Mesendoderm (in vitro differentiated cells): ENCODE measurements at regions not wholly inside any gene's neighbourhood (a gene's known extent, or its start where the extent isn't known, plus 50 kb on each side); places are given as distances from the start of the nearest gene placed in this dataset.
"Not testable (repeated sequence)": the region's sequence is repeated elsewhere in the genome, so short reads cannot be mapped to it uniquely, and the experiment has no call there.

Experiments used
- DNase-seq: peaks from one replicate; pipeline ENCODE4 v3.0.0; 2013
- H2AK5ac ChIP-seq: 2 replicates; pipeline ENCODE4 v1.6.1; 2013; ENCODE audit warnings: low read length, inconsistent platforms
- H2BK120ac ChIP-seq: 2 replicates; pipeline ENCODE4 v1.6.1; 2013; ENCODE audit warnings: low read depth, mild to moderate bottlenecking, low read length, moderate library complexity, mixed read lengths
- H2BK15ac ChIP-seq: replicated peaks from 2 replicates; pipeline ENCODE4 v1.6.1; 2013; ENCODE audit warnings: low read depth, mild to moderate bottlenecking, moderate library complexity
- H2BK5ac ChIP-seq: 2 replicates; pipeline ENCODE4 v1.6.1; 2013; ENCODE audit warnings: low read length, inconsistent platforms
- H3K18ac ChIP-seq: 2 replicates; pipeline ENCODE4 v1.6.1; 2013; ENCODE audit warnings: mild to moderate bottlenecking, low read length, mixed read lengths
- H3K23ac ChIP-seq: one replicate; pipeline ENCODE4 v1.6.1; 2013; ENCODE audit warnings: low read length
- H3K27ac ChIP-seq: 2 replicates; pipeline ENCODE4 v1.5.1; 2013; ENCODE audit warnings: low read depth, mild to moderate bottlenecking, inconsistent platforms, low read length, moderate library complexity
- H3K27me3 ChIP-seq: 2 replicates; pipeline ENCODE4 v1.6.1; 2013; ENCODE audit warnings: low read length, control low read depth, mild to moderate bottlenecking, inconsistent platforms; ENCODE audit not compliant: insufficient read depth, poor library complexity
- H3K36me3 ChIP-seq: 2 replicates; pipeline ENCODE4 v1.6.1; 2013; ENCODE audit warnings: low read length, inconsistent platforms; ENCODE audit not compliant: control insufficient read depth, insufficient read depth
- H3K4ac ChIP-seq: one replicate; pipeline ENCODE4 v1.6.1; 2013; ENCODE audit warnings: low read depth, mild to moderate bottlenecking, low read length, moderate library complexity
- H3K4me1 ChIP-seq: 2 replicates; pipeline ENCODE4 v1.6.1; 2013; ENCODE audit warnings: low read depth, low read length, inconsistent platforms; ENCODE audit not compliant: control insufficient read depth
- H3K4me2 ChIP-seq: 2 replicates; pipeline ENCODE4 v1.6.1; 2013; ENCODE audit warnings: low read length
- H3K4me3 ChIP-seq: 2 replicates; pipeline ENCODE4 v1.5.1; 2013; ENCODE audit warnings: mild to moderate bottlenecking, low read length
- H3K56ac ChIP-seq: one replicate; pipeline ENCODE4 v1.6.1; 2013; ENCODE audit warnings: low read length
- H3K79me1 ChIP-seq: 2 replicates; pipeline ENCODE4 v1.6.1; 2013; ENCODE audit warnings: low read length, inconsistent platforms
- H3K79me2 ChIP-seq: 2 replicates; pipeline ENCODE4 v1.6.1; 2013; ENCODE audit warnings: mild to moderate bottlenecking, low read length; ENCODE audit not compliant: control insufficient read depth, insufficient read depth
- H3K9ac ChIP-seq: 2 replicates; pipeline ENCODE4 v1.6.1; 2013; ENCODE audit warnings: low read length, inconsistent platforms
- H4K5ac ChIP-seq: one replicate; pipeline ENCODE4 v1.6.1; 2013; ENCODE audit warnings: low read length
- H4K8ac ChIP-seq: one replicate; pipeline ENCODE4 v1.6.1; 2013; ENCODE audit warnings: low read depth, mild to moderate bottlenecking, control low read depth, low read length, moderate library complexity
- WGBS: extraction: QIAGEN DNeasy Blood & Tissue Kit; methylation state at CpG from one replicate; pipeline ENCODE4 v1.1.7; 2013; ENCODE audit warnings: low lambda C conversion rate, missing lambda C conversion rate; ENCODE audit not compliant: insufficient coverage; ENCODE audit errors: extremely low coverage; 5-methylcytosine and 5-hydroxymethylcytosine counted together

DNA sequence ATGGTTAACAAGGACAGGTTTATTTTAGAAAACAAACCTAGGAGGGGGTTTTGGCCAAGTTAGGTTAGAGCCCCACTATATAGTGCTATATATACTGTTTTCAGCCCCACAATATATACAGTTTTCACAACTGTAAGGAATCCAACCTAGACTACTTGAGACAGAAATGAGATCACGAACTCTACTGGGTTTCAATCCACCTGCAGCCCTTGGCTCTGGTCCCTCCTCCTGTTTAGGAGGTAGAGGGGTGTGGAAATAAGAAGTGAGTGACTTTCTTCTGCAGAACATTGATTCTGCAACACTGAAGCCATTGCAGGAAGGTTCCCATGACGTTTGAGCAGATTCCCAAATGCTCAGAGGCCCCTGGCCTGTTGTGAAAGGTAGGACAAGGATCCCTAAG, 63.7 kb upstream of the MTLN start:
- not testable (repeated sequence) for H3K36me3 ChIP-seq, H3K18ac ChIP-seq, H3K4me3 ChIP-seq, H4K8ac ChIP-seq, H2BK5ac ChIP-seq, H4K5ac ChIP-seq, H3K79me2 ChIP-seq, H3K56ac ChIP-seq, H3K4me2 ChIP-seq, H3K79me1 ChIP-seq, H3K23ac ChIP-seq, H3K4ac ChIP-seq, DNase-seq, H3K4me1 ChIP-seq, H2BK120ac ChIP-seq, H2AK5ac ChIP-seq, H3K27me3 ChIP-seq, H3K9ac ChIP-seq, H2BK15ac ChIP-seq, H3K27ac ChIP-seq
- no CpG with 5 or more reads among the region's 2 CpGs for WGBS

DNA sequence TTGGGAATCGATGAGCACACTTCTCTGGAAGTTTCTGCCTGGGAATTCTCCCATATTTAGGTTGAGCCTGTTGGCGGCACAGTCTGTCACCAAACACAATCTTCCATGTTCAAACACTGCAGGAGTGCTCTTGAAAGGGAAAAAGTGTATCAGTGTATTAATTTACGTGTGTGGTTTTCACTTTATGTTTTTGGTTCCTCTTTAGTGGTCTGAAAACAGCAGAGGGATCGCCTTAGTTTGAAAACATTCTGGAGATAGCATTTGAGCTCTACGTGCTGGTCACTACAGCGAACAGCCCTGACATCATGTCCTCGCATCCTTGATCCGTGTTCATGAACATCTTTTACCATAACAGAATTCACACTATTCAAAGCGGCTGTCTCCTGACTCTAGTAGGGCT, 57.3 kb upstream of the MTLN start:
- not testable (repeated sequence) for H3K27me3 ChIP-seq, H3K9ac ChIP-seq, H2BK15ac ChIP-seq, H2AK5ac ChIP-seq, H3K4me2 ChIP-seq, H3K56ac ChIP-seq, H3K4me1 ChIP-seq, H3K27ac ChIP-seq, H2BK5ac ChIP-seq, H3K36me3 ChIP-seq, H3K4me3 ChIP-seq, H4K8ac ChIP-seq, H3K23ac ChIP-seq, H3K4ac ChIP-seq, H2BK120ac ChIP-seq, H3K18ac ChIP-seq, H3K79me2 ChIP-seq, DNase-seq, H4K5ac ChIP-seq, H3K79me1 ChIP-seq
- no CpG with 5 or more reads among the region's 9 CpGs for WGBS

DNA sequence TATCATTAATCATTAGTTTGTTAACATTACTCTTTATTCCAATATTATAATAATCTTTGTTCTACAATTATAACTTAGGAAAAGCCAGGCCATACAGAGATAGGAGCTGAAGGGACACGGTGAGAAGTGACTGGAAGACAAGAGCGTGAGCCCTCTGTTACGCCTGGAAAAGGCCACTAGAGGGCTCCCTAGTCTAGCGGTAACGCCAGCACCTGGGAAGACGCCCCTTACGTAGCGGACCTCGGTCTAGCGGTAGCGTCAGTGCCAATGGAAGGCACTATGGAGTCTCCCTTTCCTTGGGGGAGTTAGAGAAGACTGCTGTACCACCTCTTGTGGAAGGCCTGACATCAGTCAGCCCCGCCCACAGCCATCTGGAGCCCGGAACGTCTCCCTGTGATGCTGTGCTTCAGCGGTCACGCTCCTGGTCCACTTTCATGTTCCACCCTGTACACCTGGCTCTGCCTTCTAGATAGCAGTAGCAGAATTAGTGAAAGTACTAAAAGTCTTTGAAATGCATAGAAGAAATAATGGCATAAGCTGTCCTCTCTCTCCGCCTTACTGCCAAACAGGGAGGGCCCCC, 55.6 kb upstream of the MTLN start:
- H3K4me3 ChIP-seq, H4K5ac ChIP-seq, H3K18ac ChIP-seq, H3K56ac ChIP-seq, H3K4me2 ChIP-seq, DNase-seq, H3K79me1 ChIP-seq, H3K36me3 ChIP-seq, H2BK120ac ChIP-seq, H3K23ac ChIP-seq, H3K4ac ChIP-seq, H2BK5ac ChIP-seq, H3K79me2 ChIP-seq, H3K27ac ChIP-seq, H3K4me1 ChIP-seq, H3K9ac ChIP-seq, H4K8ac ChIP-seq, H2AK5ac ChIP-seq, H2BK15ac ChIP-seq, H3K27me3 ChIP-seq: not testable (repeated sequence)
- WGBS: no CpG with 5 or more reads among the region's 17 CpGs

DNA sequence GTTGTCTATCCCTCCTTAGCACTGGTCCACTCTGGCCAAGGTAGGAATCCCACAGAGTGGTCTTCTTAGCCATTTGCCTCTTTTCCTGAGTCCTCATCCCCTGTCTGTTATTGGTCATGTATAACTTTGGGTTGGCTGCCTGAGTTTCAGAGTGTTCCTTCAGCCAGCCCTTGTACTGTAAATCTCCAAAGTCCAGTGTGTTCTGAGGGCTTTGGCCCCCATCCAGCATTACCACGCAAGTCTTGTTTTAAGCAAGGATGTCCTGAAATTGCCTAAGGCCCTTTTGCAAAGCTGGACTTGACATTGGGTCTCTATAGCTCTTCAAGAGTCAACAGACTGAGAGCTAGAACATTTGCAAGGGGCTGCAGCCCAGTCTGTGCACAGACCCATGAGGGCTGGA, 52.5 kb upstream of the MTLN start:
- not testable (repeated sequence) for H2BK120ac ChIP-seq, H3K4me1 ChIP-seq, H3K79me2 ChIP-seq, H4K8ac ChIP-seq, H3K18ac ChIP-seq, H3K27ac ChIP-seq, H3K79me1 ChIP-seq, H3K56ac ChIP-seq, H3K9ac ChIP-seq, H4K5ac ChIP-seq, H3K36me3 ChIP-seq, H2AK5ac ChIP-seq, H3K4ac ChIP-seq, H2BK15ac ChIP-seq, H3K4me3 ChIP-seq, H3K23ac ChIP-seq, H3K4me2 ChIP-seq, DNase-seq, H2BK5ac ChIP-seq, H3K27me3 ChIP-seq
- no CpG with 5 or more reads among the region's 1 CpG for WGBS

DNA sequence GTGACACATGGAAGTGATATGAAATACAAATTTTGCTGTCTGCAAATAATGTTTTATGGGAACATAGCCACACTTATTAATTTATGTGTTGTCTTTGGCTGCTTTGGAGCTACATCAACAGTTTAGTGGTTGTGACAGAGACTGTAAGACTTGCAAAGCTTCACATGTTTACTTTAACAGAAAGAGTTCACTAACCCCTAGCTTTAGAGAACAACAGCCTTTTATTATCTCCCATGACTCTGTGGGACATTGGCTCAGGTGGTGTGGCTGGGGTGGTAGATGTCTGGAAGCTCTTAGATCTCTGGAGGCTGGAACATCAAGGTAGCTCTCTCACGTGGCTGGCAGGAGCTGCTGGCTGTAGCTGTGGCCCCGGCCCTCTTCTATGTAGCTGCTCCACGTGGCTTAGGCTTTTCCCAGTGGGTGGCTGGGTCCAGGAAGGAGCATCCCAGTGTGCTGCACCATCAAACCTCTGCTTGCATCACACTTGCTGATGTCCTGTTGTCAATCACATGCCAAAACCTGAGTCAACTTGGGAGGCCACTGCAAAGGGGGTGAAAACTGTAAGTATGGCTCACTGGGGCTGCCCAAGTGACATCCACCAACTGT, 51.8 kb upstream of the MTLN start:
- H4K8ac ChIP-seq, H3K4me2 ChIP-seq, H2BK15ac ChIP-seq, H3K23ac ChIP-seq, H3K9ac ChIP-seq, H2BK5ac ChIP-seq, H4K5ac ChIP-seq, H2BK120ac ChIP-seq, DNase-seq, H2AK5ac ChIP-seq, H3K4me3 ChIP-seq, H3K36me3 ChIP-seq, H3K27me3 ChIP-seq, H3K56ac ChIP-seq, H3K18ac ChIP-seq, H3K4ac ChIP-seq, H3K4me1 ChIP-seq, H3K27ac ChIP-seq, H3K79me2 ChIP-seq, H3K79me1 ChIP-seq: not testable (repeated sequence)
- WGBS: no CpG with 5 or more reads among the region's 3 CpGs

DNA sequence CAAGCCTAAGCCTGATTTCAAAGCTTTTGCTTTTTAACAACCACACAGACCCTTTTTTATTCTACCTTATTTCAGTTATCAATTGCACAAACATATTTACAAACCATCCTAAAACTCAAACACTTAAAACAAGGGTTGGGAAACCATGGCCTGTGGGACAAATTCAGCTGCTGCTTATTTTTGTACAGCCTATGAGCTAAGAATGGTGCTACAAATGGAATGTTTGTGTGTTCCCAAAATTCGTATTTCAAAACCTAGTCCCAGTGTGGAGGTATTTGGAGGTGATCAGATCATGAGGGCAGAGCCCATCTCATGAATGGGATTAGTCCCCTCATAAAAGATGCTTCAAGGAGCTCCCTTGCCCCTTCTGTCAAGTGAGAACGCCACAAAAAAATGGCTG, 51.1 kb upstream of the MTLN start:
- H3K9ac ChIP-seq, H3K79me1 ChIP-seq, H2AK5ac ChIP-seq, H3K23ac ChIP-seq, H2BK120ac ChIP-seq, H2BK15ac ChIP-seq, H3K4ac ChIP-seq, H3K36me3 ChIP-seq, H3K27ac ChIP-seq, H3K18ac ChIP-seq, H3K79me2 ChIP-seq, DNase-seq, H4K8ac ChIP-seq, H3K56ac ChIP-seq, H3K4me2 ChIP-seq, H3K4me3 ChIP-seq, H3K27me3 ChIP-seq, H3K4me1 ChIP-seq, H4K5ac ChIP-seq, H2BK5ac ChIP-seq: not testable (repeated sequence)
- WGBS: no CpG with 5 or more reads among the region's 2 CpGs
